Thyroid gland (tissue), 4 donors: ENCODE measurements at regions not wholly inside any gene's neighbourhood (a gene's known extent, or its start where the extent isn't known, plus 50 kb on each side); places are given as distances from the start of the nearest gene placed in this dataset.

Source experiments
- POLR2A ChIP-seq, 2 donors: fragments of 450-650 bp; IDR thresholded peaks; one replicate each; pipeline ENCODE4 v1.6.1; 2017; ENCODE audit warnings: antibody characterized with exemption in 2 of 2, mild to moderate bottlenecking in 2 of 2, moderate library complexity in 1 of 2
- TF ChIP-seq, protein P1 (sequence below), 6 experiments: fragments of 200-600 bp in 3 of 6; fragments of 450-650 bp in 3 of 6; sonication (generic) in 3 of 6; IDR thresholded peaks; one replicate each; pipeline ENCODE4 v1.5.1; 2016 to 2019; ENCODE audit warnings: antibody characterized with exemption in 6 of 6, mild to moderate bottlenecking in 2 of 6, inconsistent platforms in 1 of 6, moderate library complexity in 1 of 6

DNA sequence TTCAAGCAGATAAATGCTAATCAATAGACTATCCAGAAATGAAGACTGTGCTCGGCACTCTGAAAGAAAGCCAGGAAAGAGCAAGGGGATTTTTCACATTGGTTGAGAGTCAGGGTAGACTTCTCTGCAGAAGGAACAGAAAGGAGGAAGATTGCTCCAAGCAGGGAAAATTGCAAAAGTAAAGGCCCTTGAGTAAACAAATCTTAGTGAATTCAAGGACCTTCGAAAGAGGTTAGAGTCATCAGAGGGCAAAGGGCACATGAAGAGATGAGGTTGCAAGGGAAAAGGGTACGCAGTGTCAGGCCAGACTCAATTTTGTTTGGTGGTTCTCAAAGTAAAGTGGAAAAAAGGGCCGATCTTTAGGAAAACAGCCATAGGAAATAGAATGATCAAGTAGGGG lies 157.6 kb upstream of the RAI14 start:
- TF ChIP-seq, protein P1, sequence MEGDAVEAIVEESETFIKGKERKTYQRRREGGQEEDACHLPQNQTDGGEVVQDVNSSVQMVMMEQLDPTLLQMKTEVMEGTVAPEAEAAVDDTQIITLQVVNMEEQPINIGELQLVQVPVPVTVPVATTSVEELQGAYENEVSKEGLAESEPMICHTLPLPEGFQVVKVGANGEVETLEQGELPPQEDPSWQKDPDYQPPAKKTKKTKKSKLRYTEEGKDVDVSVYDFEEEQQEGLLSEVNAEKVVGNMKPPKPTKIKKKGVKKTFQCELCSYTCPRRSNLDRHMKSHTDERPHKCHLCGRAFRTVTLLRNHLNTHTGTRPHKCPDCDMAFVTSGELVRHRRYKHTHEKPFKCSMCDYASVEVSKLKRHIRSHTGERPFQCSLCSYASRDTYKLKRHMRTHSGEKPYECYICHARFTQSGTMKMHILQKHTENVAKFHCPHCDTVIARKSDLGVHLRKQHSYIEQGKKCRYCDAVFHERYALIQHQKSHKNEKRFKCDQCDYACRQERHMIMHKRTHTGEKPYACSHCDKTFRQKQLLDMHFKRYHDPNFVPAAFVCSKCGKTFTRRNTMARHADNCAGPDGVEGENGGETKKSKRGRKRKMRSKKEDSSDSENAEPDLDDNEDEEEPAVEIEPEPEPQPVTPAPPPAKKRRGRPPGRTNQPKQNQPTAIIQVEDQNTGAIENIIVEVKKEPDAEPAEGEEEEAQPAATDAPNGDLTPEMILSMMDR (IDR thresholded peaks at IDR 0.05), result no peak
- no peak for TF ChIP-seq POLR2A (IDR thresholded peaks at IDR 0.05)
